Transverse colon (tissue), 4 donors: ENCODE measurements at regions not wholly inside any gene's neighbourhood (a gene's known extent, or its start where the extent isn't known, plus 50 kb on each side); places are given as distances from the start of the nearest gene placed in this dataset.
"Not testable (repeated sequence)": the region's sequence is repeated elsewhere in the genome, so short reads cannot be mapped to it uniquely, and the experiment has no call there.

Source experiments
- DNase-seq: peaks from one replicate; pipeline ENCODE4 v3.0.0-alpha.2; 2019
- H3K27ac ChIP-seq, 4 donors: fragments of 200-600 bp; sonication (generic); 2 replicates each; pipeline ENCODE4 v1.5.1; 2016 to 2018; ENCODE audit warnings: inconsistent platforms in 4 of 4
- H3K27me3 ChIP-seq: fragments of 200-600 bp; sonication (generic); 2 replicates; pipeline ENCODE4 v1.5.1; 2017; ENCODE audit warnings: inconsistent platforms
- H3K36me3 ChIP-seq, 4 donors: fragments of 200-600 bp; sonication (generic); 2 replicates each; pipeline ENCODE4 v1.5.1; 2017 to 2019; ENCODE audit warnings: inconsistent platforms in 4 of 4
- H3K4me1 ChIP-seq, 4 donors: fragments of 200-600 bp; sonication (generic); 2 replicates each; pipeline ENCODE4 v1.5.1; 2017 to 2020; ENCODE audit warnings: inconsistent platforms in 4 of 4
- H3K4me3 ChIP-seq, 4 donors: fragments of 200-600 bp; sonication (generic); 1 replicate in 1 of 4; 2 replicates in 3 of 4; pipeline versions ENCODE4 v1.5.1 to v1.6.1; 2017 to 2019; ENCODE audit warnings: inconsistent platforms in 4 of 4
- H3K9me3 ChIP-seq, 2 donors: fragments of 200-600 bp; sonication (generic); 2 replicates each; pipeline ENCODE4 v1.5.1; 2017 to 2019; ENCODE audit warnings: inconsistent platforms in 2 of 2
- EP300 ChIP-seq: sonication (generic); formaldehyde crosslinking; IDR thresholded peaks from one replicate; pipeline ENCODE4 v1.6.1; 2017; ENCODE audit warnings: antibody characterized with exemption, low read depth
- POLR2A ChIP-seq: fragments of 450-650 bp; IDR thresholded peaks from one replicate; pipeline ENCODE4 v1.6.1; 2016; ENCODE audit warnings: antibody characterized with exemption, mild to moderate bottlenecking, moderate library complexity
- POLR2AphosphoS5 ChIP-seq, 3 donors: sonication (generic); formaldehyde crosslinking; IDR thresholded peaks; one replicate each; pipeline ENCODE4 v1.6.1; 2016; ENCODE audit warnings: antibody characterized with exemption in 3 of 3
- WGBS, 2 donors: methylation state at CpG; one replicate each; pipeline ENCODE4 v1.1.5; 2018; ENCODE audit warnings: low coverage in 1 of 2; 5-methylcytosine and 5-hydroxymethylcytosine counted together
- in situ Hi-C, 4 donors: fragments of 200-750 bp; cut with MboI; loops; one replicate each; pipeline versions ENCODE4 v1.15.0 to v1.15.1; 2017; ENCODE audit warnings: low sequenced_read_pairs in 3 of 4, low pct_ligation_motif_present in 1 of 4, low pct_unique_long_range_greater_than_20kb in 1 of 4
- intact Hi-C: fragments of 100-400 bp; cut with DNase I; formaldehyde crosslinking; loops from one replicate; pipeline ENCODE4 v1.15.1; 2023; ENCODE audit warnings: low total_unique reads
- TF ChIP-seq, protein P1 (sequence below), 5 experiments: fragments of 200-600 bp in 3 of 5; fragments of 450-650 bp in 2 of 5; sonication (generic) in 3 of 5; IDR thresholded peaks; 1 replicate in 2 of 5; 2 replicates in 3 of 5; pipeline ENCODE4 v1.5.1; 2016 to 2017; ENCODE audit warnings: antibody characterized with exemption in 5 of 5, inconsistent platforms in 3 of 5, mild to moderate bottlenecking in 2 of 5, moderate library complexity in 1 of 5

DNA sequence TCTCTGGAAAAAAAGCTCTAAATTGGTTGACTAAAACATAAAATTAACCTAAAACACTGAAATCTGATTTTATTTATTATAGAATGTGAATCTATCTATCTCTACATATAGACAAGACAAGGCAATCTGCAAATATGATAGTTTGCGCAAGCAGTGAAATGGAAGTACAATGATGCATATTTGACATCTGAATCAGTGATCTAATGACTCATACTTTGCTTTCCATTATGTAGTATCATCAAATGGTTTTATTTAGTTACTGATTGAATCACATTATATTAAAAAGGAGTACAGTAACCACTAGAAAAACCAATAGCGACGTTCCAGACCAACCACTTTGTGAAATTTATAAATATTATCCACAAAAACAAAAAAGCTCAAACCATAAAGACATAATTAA lies 1969.3 kb downstream of the PCDH7 start:
- Histone ChIP-seq H3K4me3 (no peak overlapping the region), H3K4me1 (no peaks in the 10 kb centered on the region), H3K9me3 (no peaks in the 10 kb centered on the region), H3K27ac (no peak overlapping the region), H3K36me3 (no peaks in the 10 kb centered on the region), H3K27me3 (no peaks in the 10 kb centered on the region)
- TF ChIP-seq, protein P1, sequence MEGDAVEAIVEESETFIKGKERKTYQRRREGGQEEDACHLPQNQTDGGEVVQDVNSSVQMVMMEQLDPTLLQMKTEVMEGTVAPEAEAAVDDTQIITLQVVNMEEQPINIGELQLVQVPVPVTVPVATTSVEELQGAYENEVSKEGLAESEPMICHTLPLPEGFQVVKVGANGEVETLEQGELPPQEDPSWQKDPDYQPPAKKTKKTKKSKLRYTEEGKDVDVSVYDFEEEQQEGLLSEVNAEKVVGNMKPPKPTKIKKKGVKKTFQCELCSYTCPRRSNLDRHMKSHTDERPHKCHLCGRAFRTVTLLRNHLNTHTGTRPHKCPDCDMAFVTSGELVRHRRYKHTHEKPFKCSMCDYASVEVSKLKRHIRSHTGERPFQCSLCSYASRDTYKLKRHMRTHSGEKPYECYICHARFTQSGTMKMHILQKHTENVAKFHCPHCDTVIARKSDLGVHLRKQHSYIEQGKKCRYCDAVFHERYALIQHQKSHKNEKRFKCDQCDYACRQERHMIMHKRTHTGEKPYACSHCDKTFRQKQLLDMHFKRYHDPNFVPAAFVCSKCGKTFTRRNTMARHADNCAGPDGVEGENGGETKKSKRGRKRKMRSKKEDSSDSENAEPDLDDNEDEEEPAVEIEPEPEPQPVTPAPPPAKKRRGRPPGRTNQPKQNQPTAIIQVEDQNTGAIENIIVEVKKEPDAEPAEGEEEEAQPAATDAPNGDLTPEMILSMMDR (IDR thresholded peaks at IDR 0.05): no peak
- TF ChIP-seq EP300 (no peak), POLR2AphosphoS5 (IDR thresholded peaks at IDR 0.05) (no peak), POLR2A (no peak)
- WGBS, 2 donors: 90 to 93% methylated on average over 3 of the region's 3 CpGs
- intact Hi-C loops: no loop called here
- in situ Hi-C loops: no loop called here
- DNase-seq: no peak

DNA sequence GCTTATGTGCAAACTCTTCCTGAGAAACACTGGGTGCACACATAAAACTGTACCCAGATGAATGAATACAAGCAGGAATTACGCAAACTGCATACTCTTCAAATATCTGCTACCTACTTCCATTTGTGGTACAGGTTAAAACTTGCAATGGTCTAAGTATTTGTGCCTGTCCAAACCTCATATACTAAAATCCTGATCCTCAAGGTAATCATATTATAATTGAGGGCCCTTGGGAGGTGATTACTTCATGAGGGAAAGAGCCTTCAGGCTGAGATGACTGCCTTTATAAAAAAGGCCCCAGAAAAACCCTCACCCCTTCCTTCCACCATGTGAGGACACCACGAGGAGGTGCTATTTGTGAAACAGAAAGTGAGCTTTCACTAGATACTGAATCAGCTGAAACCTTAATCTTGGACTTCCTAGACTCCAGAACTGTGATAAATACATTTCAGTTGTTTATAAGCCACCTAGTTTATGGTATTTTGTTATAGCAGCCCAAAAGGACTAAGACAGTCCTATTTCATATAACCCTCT lies 1977.2 kb downstream of the PCDH7 start:
- H3K4me3 ChIP-seq: no peak overlapping the region
- in situ Hi-C loops: no loop called here
- TF ChIP-seq POLR2A (no peak), EP300 (no peak), POLR2AphosphoS5 (IDR thresholded peaks at IDR 0.05) (no peak)
- TF ChIP-seq, protein P1 (IDR thresholded peaks at IDR 0.05): no peak
- H3K36me3 ChIP-seq: no peaks in the 10 kb centered on the region
- no peak overlapping the region for H3K27ac ChIP-seq
- no peaks in the 10 kb centered on the region for H3K27me3 ChIP-seq
- DNase-seq: no peak
- no peaks in the 10 kb centered on the region for H3K4me1 ChIP-seq
- intact Hi-C loops: no loop called here
- no peaks in the 10 kb centered on the region for H3K9me3 ChIP-seq
- WGBS, 2 donors: 64 to 67% methylated on average over 2 of the region's 2 CpGs

DNA sequence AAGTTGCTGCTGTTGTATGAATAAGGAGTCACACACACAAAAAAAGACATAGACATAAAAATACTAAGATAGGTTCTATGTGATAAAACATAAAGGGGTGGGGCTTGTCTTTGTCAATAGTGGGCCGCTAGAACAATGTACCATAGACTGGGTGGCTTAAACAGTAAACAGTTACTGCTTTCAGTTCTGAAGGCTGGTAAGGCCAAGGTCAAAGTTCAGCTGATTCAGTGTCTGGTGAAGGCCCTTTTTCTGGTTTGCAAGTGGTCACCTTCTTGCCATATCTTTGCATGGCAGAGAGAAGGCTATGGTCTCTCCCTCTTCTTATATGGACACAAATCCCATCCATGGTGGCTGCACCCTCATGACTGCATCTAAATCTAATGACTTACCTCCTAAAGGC lies 1980.7 kb downstream of the PCDH7 start:
- TF ChIP-seq, protein P1 (IDR thresholded peaks at IDR 0.05): no peak
- TF ChIP-seq POLR2A: no peak
- no peak for TF ChIP-seq POLR2AphosphoS5 (IDR thresholded peaks at IDR 0.05)
- TF ChIP-seq EP300: no peak
- intact Hi-C loops: no loop called here
- WGBS, 2 donors: 53% methylated on average over 1 of the region's 1 CpG; no CpG with 5 or more reads in 1 of the 2 donors
- Histone ChIP-seq H3K27ac (no peak overlapping the region), H3K27me3 (no peaks in the 10 kb centered on the region), H3K4me1 (no peaks in the 10 kb centered on the region), H3K4me3 (no peak overlapping the region), H3K9me3 (no peaks in the 10 kb centered on the region), H3K36me3 (no peaks in the 10 kb centered on the region)
- no peak for DNase-seq
- in situ Hi-C loops: no loop called here

DNA sequence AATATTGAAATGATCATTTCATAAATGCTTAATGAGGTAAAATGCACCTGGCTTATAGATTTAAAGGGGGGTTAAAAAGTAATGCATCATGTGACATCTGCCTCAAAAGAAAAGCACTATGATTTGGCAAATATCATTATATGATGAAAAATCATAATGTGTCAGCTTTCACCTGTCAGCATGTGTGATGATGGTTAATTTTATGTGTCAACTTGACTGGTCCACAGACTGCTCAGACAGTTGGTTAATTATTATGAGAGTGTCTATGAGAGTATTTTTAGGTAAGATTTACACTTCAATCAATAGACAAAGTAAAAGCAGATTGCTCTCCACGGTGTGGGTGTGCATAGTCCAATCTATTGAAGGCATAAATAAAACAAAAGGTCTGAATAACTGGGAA lies 1986.7 kb downstream of the PCDH7 start:
- Histone ChIP-seq H3K4me3 (no peak overlapping the region), H3K9me3 (no peaks in the 10 kb centered on the region), H3K4me1 (no peaks in the 10 kb centered on the region), H3K27ac (no peak overlapping the region), H3K36me3 (no peaks in the 10 kb centered on the region), H3K27me3 (no peaks in the 10 kb centered on the region)
- in situ Hi-C loops (no loop called here), intact Hi-C loops (no loop called here)
- no peak for DNase-seq
- TF ChIP-seq, protein P1 (IDR thresholded peaks at IDR 0.05): no peak
- TF ChIP-seq EP300 (no peak), POLR2A (no peak), POLR2AphosphoS5 (IDR thresholded peaks at IDR 0.05) (no peak)
- WGBS, 2 donors: 21 to 25% methylated on average over 1 of the region's 1 CpG

DNA sequence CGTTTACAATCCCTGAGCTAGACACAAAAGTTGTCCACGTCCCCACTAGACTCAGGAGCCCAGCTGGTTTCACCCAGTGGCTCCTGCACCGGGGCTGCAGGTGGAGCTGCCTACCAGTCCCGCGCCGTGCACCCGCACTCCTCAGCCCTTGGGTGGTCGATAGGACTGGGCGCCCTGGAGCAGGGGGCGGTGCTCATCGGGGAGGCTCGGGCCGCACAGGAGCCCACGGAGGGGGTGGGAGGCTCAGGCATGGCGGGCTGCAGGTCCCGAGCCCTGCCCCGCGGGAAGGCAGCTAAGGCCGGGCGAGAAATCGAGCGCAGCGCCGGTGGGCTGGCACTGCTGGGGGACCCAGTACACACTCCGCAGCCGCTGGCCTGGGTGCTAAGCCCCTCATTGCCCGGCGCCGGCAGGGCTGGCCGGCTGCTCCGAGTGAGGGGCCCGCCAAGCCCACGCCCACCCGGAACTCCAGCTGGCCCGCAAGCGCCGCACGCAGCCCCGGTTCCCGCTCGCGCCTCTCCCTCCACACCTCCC lies 1996.0 kb downstream of the PCDH7 start:
- H3K27ac ChIP-seq, in situ Hi-C loops, H3K4me3 ChIP-seq, DNase-seq, H3K36me3 ChIP-seq, intact Hi-C loops, H3K4me1 ChIP-seq, H3K27me3 ChIP-seq, H3K9me3 ChIP-seq: not testable (repeated sequence)
- WGBS, 2 donors: 90% methylated on average over 13 of the region's 42 CpGs; no CpG with 5 or more reads in 1 of the 2 donors
